GM21825 (cell line): ENCODE measurements at regions not wholly inside any gene's neighbourhood (a gene's known extent, or its start where the extent isn't known, plus 50 kb on each side); places are given as distances from the start of the nearest gene placed in this dataset.

Experiments used
- ATAC-seq: cut with Tn5 transposase; IDR thresholded peaks from one replicate; pipeline ENCODE4 v1.9.1; 2021; ENCODE audit warnings: mild to moderate bottlenecking, moderate library complexity; ENCODE audit not compliant: unreplicated experiment

GRCh38 chr5:105807290-105807689, 1863.4 kb downstream of the EFNA5 start:
- no peak for ATAC-seq

GRCh38 chr5:105806596-105806995, 1864.1 kb downstream of the EFNA5 start:
- no peak for ATAC-seq

DNA sequence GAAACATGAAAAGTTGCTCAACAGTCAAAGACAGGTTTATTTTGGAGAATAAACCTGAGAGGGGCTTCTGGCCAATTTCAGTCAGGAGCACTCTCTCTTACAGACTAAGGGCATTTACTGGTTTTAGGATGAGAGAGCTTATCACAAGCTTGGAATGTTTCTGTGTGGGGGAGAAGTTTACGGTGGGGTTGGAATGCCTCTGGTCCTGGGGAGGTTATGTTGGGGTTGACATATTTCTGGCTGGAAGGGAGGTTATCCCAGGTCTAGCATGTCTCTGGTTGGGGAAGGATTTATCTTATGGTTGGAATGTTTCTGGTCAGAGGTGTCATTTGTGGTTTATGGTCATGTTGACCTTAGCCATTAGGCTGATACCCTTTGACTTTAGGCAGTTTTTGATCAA, 1867.3 kb downstream of the EFNA5 start:
- no peak for ATAC-seq

GRCh38 chr5:105794578-105794977, 1876.2 kb downstream of the EFNA5 start:
- no peak for ATAC-seq

DNA sequence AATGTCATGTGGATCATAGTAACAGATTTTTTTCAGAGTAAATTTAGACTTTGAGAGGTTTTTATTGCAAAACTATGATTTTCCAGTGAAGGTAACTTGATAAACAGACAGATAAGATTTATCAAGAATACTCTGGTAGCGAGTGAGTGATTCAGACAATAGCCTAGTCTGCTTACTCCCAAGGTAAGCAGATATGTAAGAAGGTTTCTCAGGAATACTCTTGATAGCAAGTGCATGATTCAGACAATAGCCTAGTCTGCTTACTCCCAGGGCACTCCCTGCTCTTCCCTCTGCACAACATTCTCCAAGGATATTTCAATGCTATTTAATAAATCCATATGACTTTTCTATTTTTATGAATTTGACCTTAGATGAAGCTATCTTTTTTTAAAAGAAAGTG, 1881.5 kb downstream of the EFNA5 start:
- no peak for ATAC-seq

GRCh38 chr5:105783811-105784210, 1886.9 kb downstream of the EFNA5 start:
- no peak for ATAC-seq

GRCh38 chr5:105782501-105782900, 1888.2 kb downstream of the EFNA5 start:
- ATAC-seq = no peak

GRCh38 chr5:105773241-105773640, 1897.5 kb downstream of the EFNA5 start:
- no peak for ATAC-seq

GRCh38 chr5:105767267-105767666, 1903.5 kb downstream of the EFNA5 start:
- no peak for ATAC-seq

DNA sequence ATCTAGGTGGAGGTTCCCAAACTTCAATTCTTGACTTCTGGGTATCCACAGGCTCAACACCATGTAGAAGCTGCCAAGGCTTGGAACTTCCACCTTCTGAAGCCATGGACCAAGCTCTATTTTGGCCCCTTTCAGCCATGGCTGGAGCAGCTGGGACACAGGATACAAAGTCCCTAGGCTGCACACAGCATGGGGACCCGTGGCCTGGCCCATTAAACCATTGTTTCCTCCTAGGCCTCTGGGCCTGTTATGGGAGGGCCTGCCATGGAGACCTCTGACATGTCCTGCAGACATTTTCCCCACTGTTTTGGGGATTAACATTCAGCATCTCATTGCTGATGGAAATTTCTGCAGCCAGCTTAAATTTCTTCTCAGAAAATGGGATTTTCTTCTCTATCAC, 1908.0 kb downstream of the EFNA5 start:
- no peak for ATAC-seq

DNA sequence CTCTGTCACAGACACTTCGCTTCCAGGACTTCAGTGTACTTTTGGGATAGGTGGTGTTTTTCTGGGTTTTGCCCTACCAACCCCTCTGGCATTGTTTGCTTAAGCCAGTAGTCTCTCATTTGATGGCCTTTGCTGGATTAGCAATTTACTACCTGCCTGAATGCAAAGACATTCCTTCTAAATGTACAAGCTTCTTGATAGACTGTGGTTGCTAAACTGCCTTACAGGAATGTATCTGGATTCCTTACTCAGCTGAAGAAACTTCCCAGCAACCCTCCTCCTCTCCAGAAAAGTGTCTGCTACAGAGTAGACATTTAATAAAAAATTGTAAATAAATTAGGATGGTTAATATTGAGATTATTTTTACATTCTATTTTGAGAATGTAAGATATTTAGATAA, 1916.7 kb downstream of the EFNA5 start:
- ATAC-seq = no peak

- ATAC-seq = no peak
Observed at GRCh38 chr5:105752801-105753200, 1917.9 kb downstream of the EFNA5 start.

DNA sequence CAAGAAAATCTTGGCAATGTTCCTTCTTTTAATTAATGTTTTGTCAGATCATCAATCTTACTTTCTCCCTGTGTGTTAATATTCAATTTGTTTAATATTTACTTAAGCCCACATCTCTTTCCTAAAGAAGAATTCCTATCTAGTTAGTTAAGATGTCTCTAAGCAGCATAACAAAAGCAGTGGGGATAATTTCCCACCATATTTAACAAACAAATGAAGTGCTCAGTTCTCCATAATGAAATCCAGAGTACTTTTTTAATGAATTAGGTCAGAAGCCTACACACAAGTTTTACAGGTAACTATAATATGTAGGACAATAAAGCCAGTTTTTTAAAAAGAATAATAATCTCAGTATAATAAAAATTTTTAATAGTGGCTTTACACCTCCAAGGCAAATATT, 1918.8 kb downstream of the EFNA5 start:
- no peak for ATAC-seq

DNA sequence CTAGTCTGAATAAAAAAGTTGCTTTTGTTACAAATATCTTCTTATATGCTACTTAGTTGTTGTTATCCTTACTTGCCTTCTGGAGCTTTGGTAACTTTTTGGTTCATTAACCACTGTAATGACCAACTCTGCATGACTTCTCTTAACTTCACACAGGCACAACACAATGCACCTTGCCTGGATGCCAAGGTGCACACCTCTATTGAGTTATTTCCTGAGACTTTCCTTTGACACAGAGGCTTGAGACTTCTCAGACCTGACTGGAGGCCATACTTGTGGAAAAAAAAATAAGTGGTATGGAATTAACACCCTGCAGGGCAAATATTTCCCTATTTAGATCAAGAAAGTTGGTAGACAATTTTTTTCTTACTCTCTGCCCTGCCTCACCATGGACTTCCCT, 1925.6 kb downstream of the EFNA5 start:
- ATAC-seq = no peak

DNA sequence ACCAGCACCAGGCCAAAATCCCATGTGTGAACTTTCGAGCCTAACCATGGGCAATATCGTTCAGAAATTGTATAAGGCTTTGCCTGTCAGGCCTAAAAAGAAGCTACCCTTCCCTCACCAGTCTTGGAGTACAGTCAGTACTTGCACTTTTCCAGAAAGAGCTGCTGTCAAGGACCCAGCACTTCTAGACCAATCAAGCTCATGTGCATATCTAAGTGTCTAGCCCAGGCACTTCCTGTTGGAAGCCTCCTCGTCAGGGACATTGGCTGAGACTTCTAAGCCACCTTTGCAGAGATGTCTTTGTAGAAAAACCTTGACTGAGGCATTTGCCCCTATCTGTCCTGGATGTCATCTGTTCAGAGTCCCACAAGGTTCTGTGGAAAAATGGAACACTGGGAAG, 1930.5 kb downstream of the EFNA5 start:
- ATAC-seq = no peak

GRCh38 chr5:105739732-105740131, 1931.0 kb downstream of the EFNA5 start:
- ATAC-seq = no peak

GRCh38 chr5:105735704-105736103, 1935.0 kb downstream of the EFNA5 start:
- no peak for ATAC-seq

DNA sequence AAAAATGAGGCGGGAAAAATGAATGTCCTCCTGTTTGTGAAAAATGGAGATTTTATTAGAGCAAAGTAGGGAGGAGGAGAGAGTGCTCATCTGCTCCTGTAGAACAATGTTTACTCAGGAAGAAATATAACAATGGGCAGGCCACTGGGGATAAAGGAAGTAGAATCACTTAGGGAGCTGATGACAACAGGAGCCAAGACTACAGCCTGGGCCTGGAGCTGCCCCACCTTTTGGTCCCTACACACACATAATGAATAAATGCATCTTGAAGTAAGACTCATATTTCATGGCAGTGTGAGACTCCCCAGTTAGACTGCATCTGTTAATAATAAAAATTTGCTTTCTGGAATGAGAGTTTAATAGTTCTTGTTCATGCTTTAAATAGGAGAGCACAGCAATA, 1939.8 kb downstream of the EFNA5 start:
- no peak for ATAC-seq

- no peak for ATAC-seq
Observed at GRCh38 chr5:105726093-105726492, 1944.6 kb downstream of the EFNA5 start.

- ATAC-seq = no peak
Observed at GRCh38 chr5:105708442-105708841, 1962.3 kb downstream of the EFNA5 start.

DNA sequence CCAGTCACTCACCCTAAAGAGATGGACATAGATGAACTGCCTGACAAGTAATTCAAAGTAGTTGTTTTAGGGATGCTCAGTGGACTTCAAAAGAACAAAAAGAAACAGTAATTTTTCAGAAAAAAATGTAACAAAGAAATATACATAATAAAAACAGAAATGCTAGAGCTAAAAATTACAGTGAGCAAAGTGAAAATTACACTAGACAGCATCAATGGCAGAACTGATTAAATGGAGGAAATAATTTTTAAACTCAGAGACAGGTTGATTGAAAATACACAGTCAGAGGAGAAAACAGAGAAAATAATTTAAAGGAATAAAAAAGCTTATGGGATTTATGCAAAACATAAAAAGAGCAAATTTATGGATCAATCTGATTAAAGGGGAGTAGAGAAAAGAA, 1968.4 kb downstream of the EFNA5 start:
- no peak for ATAC-seq

DNA sequence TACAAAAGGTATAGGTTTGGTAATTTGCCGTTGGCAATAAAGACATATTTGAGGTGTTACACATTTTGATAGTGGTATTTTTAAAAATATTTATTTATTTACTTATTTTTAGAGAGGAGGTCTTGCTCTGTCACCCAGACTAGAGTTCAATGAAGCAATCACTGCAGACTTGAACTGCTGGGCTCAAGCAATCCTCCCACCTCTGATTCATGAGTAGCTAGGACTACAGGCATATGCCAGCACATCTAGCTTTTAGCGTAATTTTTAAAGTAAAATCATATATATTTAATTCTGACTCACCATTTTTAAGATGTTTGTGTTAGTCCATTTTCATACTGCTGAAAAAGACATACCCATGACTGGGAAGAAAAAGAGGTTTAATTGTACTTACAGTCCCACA, 1974.3 kb downstream of the EFNA5 start:
- no peak for ATAC-seq

DNA sequence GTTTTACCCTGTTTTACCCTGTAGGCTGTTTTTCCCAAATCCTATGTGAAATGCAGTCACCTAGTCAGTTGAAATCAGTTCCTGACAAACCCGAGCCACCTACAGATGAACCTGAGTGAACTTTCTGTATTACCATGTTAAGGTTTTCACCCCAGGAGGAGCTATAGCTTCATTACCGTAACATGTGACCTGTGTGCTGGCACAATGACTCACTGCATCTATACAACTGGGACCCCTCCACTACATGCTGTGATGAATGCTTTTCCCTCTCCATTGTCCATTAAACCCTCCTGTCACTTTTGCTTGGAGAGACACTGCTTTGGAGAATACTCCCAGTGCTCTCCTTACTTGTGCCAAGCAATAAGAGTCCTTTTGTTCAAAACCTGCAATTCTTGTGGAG, 1974.8 kb downstream of the EFNA5 start:
- no peak for ATAC-seq

DNA sequence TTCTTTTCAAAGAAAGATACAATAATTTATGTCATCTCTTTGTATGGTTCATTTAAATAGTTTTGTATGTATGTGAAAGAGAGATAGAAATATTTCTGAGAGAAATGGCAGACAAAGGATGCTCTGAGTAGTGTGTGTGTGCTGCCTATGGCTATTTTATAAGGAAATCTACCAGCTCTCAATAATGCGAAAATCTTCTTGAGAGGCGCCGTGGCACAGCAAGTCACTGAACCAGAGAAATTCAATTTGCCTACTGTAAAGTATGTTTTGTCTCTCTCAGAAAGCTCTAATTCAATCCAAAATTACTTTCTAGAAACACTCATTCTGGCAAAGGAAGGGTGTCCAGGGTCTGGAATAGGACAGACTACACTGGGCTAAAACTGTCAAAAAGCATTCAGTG, 1981.1 kb downstream of the EFNA5 start:
- no peak for ATAC-seq
